Left renal cortex interstitium (tissue), 4 donors: ENCODE measurements at regions not wholly inside any gene's neighbourhood (a gene's known extent, or its start where the extent isn't known, plus 50 kb on each side); places are given as distances from the start of the nearest gene placed in this dataset.
A peak's percentile ranks its signal among the peaks of the same experiment; 100 is the strongest.
"Not testable (repeated sequence)": the region's sequence is repeated elsewhere in the genome, so short reads cannot be mapped to it uniquely, and the experiment has no call there.

Experiments used
- DNase-seq, 4 donors: peaks; one replicate each; pipeline ENCODE4 v3.0.0-alpha.2; 2013; ENCODE audit warnings: low read depth in 4 of 4, low spot score in 2 of 4, missing footprints in 1 of 4

DNA sequence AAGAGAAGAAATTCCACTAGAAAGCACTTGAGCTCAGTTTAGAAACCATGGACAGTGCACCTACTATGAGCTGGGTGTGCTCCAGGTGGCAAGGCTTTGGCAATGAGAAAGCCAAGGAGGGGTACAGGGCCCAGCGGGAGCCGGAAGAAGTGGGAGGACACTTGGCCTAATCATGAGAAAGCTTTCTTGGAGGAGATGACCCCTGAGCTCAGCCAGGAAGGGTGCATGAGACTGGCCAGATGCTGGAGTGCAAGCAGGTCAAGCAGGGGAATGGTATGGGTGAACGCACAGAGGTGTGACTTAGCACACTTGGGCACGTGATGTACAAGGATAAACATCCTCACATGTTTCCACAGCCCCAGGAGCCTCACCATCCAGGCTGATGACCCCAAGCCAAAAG lies 97.2 kb upstream of the GLI2 start:
- DNase-seq = no peak

DNA sequence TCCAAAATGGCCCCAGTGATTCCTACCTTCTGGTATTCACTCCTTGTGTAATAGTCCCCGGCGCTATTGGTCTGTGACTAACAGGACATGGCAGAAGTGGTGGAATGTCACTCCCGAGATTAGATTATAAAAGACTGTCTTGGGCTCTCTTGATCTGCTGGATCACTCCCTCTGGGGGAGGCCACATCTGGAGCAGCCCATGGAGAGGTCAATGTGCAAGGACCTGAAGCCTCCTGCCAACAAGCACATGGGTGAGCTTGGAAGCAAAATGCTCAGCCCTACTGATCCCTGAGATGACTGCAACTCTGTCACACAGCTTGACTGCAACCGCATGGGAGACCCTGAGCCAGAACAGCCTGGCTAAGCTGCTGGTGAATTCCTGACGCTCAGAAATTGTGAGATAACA lies 94.3 kb upstream of the GLI2 start:
- DNase-seq = no peak

DNA sequence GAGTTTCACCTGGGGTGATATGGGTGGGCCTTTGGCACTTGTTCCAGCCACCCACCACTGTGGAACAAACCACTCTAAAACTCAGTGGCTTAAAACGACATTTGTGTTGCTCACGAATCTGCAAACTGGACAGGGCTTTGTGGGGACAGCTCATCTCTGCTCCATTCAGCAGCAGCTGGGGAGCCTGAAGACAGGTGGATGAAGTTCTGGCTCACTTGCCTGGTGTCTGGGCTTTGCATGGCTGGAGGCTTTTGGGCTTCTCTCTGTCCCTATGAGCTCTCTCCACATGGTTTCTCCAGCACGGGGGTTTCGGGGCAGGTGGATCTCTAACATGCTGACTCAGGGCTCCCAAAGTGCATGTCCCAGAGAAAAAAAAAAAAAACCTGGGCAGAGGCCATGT lies 93.0 kb upstream of the GLI2 start:
- DNase-seq = no peak

DNA sequence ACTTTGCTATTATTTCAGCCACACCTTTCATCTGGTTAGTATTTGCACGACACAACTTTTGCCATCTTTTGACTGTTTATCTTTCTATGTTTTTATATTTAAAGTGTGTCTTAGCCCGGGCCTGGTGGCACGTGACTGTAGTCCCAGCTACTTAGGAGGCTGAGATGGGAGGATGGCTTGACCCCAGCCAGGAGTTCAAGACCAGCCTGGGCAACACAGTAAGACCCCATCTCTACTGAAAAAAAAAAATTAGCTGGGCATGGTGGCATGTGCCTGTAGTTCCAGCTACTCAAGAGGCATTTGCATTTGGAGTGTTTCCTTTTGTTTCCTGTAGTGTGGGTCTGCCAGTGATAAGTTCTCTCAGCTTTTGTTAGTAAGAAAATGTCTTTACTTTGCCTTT lies 88.7 kb upstream of the GLI2 start:
- DNase-seq = no peak

DNA sequence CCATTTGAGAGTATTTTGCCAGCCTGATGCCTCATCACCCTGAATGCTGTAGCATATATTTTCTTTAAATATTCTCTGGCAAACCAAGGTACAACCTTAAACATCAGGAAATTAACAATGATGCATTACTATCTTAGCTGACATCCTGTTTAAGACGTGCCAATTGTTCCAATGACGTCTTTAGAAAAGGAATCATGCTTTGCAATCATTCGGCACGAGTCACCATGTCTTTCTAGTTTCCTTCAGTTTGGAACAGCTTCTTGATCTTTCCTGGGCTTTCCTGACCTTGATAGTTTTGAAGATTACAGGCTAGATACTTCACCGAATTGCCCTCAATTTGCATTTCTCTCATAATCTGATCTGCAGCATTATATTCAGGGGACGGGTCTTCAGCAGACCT lies 88.2 kb upstream of the GLI2 start:
- no peak for DNase-seq

DNA sequence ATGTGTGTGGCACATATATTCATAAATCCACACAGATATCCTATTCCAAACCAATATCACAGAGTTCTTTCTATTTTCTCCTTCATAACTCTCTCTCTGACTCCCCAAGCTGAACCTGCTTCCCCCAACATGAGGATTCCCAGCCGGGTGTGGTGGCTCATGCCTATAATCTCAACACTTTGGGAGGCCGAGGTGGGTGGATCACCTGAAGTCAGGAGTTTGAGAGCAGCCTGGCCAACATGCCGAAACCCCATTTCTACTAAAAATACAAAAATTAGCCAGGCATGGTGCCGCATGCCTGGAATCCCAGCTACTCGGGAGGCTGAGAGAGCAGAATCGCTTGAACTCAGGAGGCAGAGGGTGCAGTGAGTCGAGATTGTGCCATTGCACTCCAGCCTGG lies 86.3 kb upstream of the GLI2 start:
- not testable (repeated sequence) for DNase-seq

DNA sequence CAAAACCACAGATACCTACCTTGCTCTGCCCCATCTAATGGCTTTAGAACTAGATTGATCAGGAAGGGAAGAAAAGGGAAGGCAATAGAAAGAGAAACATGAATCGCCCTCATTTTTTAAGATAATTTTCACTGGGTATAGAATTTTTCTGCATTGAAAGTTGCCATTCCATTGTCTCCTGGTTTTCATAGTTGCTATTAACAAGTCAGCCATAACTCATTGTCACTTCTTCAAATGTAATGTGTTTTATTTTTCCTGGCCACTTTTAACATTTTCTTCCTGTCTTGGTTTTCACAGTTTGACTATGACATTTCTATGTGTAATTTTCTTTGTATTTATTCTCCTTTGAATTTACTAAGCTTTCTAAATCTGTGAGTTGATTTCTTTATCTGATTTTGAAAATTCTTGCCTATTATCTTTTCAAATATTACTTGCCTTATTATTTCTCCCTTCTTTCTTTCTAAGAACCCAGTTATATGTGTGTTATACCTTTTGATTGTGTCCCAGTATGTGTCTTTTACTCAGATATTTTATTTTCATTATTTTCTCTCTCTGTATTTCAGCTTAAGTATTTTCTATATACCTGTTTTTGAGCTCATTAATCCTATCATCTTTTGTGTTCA lies 85.5 kb upstream of the GLI2 start:
- no peak for DNase-seq

DNA sequence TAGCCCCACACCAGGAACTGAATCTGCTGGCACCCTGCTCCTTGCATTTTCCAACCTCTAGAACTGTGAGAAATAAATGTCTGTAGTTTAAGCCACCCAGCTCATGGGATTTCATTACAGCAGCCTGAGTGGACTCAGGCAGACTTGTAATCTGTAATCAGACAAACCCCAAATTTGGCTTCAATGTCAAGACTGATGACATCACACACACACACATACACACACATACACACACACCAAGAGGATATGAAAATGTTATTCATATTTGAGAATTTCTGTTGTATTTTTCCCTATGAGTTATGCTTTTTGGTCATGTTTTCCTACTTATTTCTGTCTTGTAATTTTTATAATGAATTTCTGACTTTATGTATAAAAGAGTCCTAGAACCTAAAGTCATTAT lies 83.8 kb upstream of the GLI2 start:
- no peak for DNase-seq

DNA sequence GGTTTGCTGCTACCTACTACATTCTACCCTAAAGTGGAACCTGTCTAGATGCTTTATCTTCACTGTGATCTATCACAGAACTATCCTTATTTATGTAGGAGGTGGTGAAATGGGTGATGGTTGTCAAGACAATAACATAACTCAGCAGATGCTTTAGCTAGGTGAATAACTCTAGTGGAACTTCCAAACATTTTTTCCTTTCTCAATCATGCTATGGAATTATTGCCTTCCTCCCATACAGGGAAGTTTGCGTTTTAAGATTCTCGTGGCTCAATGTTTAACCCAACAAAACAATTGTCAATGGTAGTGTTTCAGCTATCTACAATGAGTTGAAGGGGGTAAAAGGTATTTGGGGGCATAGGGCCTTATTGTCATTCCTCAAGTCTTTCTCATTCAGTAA lies 82.6 kb upstream of the GLI2 start:
- DNase-seq = no peak

DNA sequence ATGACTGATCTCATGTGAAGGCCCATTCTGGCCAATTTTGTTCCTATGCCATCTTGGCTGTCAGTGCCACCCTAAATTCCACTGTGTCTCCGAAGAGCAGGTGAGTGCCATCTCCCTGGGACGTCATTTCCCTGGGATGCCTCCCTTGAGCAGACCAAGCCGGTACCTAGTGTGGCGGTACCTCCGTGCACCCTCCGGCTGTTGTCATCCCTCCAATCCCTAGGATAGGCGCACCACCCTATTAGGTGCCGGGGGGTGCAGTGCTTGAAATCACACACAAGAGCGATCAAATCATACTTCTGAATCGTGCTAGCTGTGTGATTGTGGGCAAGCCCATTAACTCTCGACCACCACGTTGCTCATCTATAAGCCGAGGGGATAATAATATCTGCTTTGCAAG lies 81.8 kb upstream of the GLI2 start:
- no peak for DNase-seq

DNA sequence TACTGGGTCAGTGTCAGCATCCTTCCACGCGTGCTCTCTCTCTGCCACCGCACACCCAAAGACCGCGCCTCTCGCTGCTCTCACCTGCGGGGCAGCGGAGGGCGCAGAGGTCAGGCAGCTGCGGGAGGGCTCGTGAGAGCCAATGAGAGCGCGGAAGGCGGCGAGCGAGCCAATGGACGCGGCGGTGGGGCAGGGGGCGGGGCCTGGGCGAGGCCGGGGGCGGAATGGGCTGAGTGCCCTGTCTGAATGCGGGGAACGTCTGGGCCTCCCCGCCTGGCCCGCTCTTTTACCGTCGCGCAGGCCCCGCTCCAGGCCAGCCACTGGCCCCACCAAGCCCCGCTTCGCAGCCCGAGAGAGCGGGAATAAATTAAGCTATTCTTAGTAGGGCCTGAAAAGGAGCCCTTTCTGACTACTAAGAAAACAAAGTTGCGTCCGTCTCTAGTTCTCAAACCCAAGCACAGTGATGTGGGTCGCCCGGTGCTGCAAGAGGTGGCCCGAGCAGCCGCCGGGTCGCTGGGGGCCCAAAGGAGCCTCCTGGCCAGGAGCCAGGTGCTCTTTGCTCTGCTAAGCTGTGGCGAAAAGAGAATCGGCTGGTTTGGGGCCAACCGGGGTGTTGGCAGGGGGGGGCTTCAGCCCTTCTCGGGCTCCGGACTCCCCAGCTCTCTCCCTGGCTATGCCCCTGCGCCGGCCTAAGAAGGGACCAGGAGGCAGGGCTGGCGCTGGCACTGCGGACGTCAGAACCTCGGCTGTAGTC lies 81.1 kb upstream of the GLI2 start:
- DNase-seq = no peak

DNA sequence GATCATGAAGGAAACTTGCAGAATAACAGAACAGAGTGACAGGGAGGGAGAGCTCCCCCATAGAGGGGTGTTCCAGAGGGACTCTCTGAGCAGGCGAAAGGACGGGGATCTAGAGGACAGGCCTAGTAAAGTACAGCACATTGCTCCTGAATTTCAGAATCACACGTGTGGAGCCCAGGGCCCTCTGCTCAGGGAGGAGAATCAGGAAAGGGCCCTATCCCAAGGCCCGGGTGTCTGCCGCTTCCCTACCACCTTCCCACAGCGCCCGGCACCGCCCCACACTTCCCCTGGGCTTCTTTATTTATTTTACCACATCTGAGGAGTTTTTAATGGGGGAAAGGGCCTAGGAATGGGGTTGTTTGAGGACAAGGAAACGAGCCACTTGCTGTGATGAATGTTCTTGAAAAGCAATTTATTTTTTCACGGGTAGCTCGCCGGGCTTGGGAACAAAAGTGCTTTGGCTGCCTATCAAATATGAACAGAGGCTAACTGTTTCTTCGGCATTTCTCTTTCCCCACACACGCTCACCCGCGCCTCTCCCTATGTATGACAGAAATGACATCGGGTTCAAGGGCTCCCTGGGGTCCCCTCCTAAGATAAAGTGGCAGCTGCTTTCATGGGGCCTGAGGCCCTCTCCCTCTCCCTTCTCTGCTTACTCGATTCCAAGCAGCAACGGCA lies 79.3 kb upstream of the GLI2 start:
- DNase-seq = no peak

DNA sequence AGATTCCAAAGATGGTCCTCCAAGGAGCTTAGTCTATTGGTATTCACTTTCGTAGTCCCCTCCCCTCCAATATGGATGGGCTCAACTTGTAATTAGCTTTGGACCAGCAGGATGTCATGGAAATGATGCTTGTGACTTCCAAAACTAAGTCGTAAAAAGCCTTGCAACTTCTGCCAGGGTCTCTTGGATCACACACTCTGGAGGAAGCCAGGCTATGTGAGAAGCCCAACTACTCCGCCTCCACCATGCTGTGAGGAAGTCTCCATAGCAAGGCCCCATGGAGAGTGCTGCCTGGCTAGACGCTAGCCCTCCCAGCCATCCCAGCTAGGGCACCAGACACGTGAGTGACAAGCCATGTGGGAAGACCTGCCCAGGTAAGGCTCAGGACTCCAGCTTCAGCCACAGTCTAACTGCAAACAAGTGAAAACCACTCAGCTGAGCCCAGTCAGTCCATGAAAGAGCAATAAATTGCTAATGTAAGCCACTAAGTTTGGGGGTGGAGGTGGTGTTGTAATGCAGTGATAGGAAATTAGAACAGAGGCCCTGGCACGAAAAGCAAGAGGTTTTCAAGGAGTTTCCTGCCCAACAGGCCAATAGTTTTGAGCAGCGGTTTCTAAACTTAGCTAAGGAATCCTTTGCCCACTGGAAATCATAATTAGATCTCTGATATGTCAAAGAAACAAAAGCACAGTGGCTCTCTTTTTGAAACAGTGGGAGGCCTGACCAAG lies 77.5 kb upstream of the GLI2 start:
- DNase-seq = no peak

DNA sequence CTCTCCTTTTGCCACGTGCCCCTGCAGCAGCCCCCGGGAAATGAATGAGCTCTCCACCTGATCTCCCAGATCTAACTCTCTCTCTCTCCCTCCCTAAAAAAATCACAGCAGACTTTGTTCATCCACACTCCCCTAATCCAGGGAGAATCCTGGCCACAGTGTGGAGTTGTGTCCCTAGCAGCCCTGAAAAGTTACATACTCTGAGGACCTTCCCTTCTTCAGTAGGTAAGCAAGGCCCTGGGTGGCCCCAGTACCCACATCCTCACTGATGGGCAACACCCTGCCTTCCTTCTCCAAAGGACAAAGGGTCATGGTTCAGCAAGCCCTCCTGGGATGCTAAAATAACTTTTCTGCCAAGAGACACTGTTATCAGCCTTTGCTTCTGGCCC lies 76.9 kb upstream of the GLI2 start:
- no peak for DNase-seq

DNA sequence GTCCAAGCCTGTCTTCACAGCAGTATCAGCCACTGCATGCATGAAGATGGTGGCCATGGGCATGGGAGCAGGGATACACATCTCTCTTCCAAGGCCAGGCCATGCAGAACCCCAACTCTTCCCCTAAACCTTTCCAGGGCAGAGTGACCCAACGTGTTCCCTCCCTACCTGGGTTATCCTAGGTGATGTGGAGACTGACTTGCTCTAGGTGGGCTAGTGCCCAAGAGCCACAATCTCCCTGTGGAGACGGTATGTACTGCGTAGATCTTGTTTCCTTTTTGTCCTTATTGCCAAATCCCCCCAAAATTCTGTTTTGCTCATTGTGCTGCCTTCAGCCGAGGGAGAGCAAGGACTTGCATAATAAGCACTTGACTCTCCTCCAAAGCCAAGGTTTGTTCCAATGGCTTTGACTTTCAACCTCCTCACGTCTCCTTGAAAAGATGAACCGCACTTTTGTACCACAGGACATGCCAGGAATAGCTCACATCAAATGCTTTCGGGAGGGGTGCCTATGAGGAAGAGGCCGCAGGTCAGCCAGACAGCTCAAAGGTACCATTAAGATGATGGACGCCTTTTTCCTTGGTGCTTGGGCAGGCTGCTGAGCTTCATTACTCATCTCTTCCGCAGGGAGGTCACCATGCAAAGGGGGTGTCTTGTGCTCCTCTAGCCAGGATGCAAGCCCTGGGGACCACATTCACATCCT lies 76.2 kb upstream of the GLI2 start:
- no peak for DNase-seq

DNA sequence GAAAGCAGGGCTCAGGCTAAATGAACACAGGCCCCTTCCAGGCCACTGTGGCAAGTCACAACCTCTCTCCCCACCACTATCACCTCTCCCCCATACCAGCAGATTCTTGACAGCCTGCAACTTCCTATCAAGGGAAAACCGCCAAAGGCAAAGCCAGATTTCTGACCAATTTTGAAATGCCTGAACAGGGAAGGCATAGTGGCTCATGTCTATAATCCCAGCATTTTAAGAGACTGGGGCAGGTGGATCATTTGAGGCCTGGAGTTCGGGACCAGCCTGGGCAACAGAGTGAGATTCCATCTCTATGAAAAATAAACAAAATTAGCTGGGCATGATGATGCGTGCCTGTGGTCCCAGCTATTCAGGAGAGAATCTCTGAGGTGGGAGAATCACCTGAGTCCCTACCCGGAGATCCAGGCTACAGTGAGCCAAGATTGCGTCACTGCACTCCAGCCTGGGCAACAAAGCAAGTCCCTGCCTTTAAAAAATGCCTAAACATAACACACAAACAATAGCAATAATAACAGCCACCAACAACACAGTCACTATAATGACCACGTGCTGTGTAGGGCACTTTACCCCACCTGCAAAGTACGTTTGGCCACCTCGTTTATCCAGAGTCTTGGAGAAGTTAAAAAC lies 75.5 kb upstream of the GLI2 start:
- DNase-seq = no peak

DNA sequence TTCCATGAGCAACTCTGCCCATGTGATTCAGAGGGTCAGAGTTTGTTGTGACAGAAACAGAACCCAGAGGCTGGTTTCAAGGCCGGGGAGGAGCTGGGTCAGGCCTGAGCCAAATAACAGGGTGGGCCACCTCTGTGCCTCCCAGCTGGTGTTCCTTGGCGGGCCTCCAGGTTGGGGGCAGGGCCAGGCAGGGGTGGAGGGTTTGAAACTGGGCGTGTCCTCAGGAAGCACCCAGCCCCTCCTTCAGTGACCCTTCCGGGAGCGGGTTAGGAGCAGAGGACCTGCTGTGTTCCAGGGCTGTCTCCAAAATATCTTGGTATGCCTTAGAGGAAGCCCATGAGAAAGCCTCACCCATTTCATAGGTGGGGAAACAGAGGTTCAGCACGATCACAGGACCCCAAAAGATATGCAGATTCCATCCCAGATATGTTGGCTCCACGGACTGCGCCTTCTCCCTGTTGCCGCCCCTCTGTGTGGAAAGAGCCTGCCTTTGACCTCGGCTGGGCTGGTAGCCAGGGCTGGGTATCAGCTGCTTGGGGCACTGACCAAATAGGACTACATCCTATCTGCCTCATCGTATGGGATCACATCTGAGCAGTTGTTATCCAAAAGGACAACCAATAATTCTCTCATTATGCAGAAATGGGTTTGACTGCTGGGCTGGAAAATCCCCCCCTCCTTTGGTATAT lies 74.8 kb upstream of the GLI2 start:
- no peak for DNase-seq

DNA sequence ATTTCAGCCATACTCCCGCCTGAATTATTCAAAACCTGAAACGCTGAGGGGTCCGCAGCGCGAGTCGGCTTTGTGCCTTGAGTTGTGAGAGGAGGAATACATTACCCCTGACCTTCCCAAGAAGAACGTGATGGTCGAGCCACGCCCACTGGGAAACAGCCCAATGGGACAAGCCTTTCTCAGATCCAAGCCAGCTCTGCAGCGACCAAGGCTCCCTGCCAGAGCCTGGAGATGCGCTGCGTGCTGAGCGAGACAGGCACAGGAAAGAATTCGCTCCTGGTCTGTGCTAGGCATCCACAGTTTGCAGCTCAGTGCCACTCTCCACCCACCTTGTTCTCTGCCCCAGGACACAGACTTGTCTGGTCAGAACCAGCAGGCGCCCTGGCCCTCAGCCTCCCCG lies 74.1 kb upstream of the GLI2 start:
- DNase-seq = peak in 1 of 4 donors; percentile 39

DNA sequence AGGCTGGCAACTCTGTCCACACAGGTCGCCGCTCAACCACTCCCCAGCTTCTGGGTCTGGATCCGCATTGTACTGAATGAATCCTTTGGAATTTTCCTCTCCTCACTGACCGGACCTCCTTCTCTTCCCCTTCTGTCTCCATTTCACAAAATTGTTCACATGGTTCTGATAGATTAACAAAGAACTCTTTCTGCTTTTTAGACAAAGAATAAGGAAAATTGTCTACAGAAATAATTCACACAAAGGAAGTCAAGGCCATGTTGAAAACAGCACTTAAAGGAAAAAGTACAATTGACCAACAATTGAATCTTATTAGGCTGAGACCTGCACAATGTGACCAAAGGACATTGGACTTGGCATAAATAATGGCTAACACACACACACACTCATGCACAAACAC lies 73.6 kb upstream of the GLI2 start:
- no peak for DNase-seq

DNA sequence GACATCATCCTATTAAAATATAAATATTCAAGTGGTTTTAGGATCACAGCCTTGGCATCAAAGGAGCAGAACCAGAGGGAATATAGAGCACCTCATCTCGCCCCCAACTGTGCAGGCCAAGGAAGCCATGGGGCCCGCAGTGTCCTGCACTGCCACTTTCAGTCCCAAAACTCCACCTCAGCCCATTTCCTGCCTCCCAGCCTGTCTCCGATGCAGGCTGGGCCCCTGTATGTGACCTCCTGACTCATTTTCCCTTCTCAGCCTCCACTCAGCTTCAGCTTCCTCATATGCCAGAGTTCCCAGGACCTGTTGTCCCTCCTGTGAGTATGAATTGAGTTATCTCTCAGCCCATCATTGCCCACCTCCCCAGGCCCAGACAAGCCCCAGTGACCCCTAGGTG lies 72.9 kb upstream of the GLI2 start:
- DNase-seq = no peak
